Keratinocyte (primary cell): ENCODE measurements at regions not wholly inside any gene's neighbourhood (a gene's known extent, or its start where the extent isn't known, plus 50 kb on each side); places are given as distances from the start of the nearest gene placed in this dataset.
A peak's percentile ranks its signal among the peaks of the same experiment; 100 is the strongest.

Experiments
- DNase-seq: peaks from one replicate; pipeline ENCODE4 v3.0.0-alpha.2; 2011; ENCODE audit warnings: low read depth, missing footprints, low spot score
- FAIRE-seq: peaks from 2 replicates; lab custom pipeline; 2011; peaks lifted over from hg19 to GRCh38; lab: Jason Lieb, UNC
- H2AFZ ChIP-seq: 2 replicates; pipeline ENCODE4 v1.6.0; 2012; ENCODE audit warnings: low read length, control low read depth, inconsistent platforms; ENCODE audit not compliant: control insufficient read depth
- H3K27ac ChIP-seq: 2 replicates; pipeline ENCODE4 v1.5.1; 2011; ENCODE audit warnings: low read length; ENCODE audit not compliant: control insufficient read depth, insufficient read depth
- H3K27me3 ChIP-seq: 3 replicates; pipeline ENCODE4 v1.6.0; 2011; ENCODE audit warnings: low read length; ENCODE audit not compliant: control insufficient read depth, insufficient read depth; ENCODE audit errors: extremely low read depth
- H3K36me3 ChIP-seq, 2 experiments: 2 replicates in 1 of 2; 3 replicates in 1 of 2; pipeline ENCODE4 v1.5.1; 2011; ENCODE audit warnings: low read length in 2 of 2, mild to moderate bottlenecking in 1 of 2; ENCODE audit not compliant: control insufficient read depth in 2 of 2, insufficient read depth in 2 of 2; ENCODE audit errors: extremely low read depth in 1 of 2
- H3K4me1 ChIP-seq: 3 replicates; pipeline ENCODE4 v1.5.1; 2011; ENCODE audit warnings: low read length; ENCODE audit not compliant: control insufficient read depth, insufficient read depth; ENCODE audit errors: extremely low read depth
- H3K4me2 ChIP-seq: 3 replicates; pipeline ENCODE4 v1.6.0; 2011; ENCODE audit warnings: low read depth, low read length; ENCODE audit not compliant: control insufficient read depth, insufficient read depth; ENCODE audit errors: extremely low read depth
- H3K4me3 ChIP-seq, 3 experiments: fragments of 200-600 bp in 1 of 3; sonication (generic) in 1 of 3; 2 replicates in 2 of 3; 3 replicates in 1 of 3; pipeline ENCODE4 v1.5.1; 2011 to 2016; ENCODE audit warnings: low read length in 3 of 3, mild to moderate bottlenecking in 3 of 3, control low read depth in 2 of 3, inconsistent platforms in 1 of 3, low read depth in 1 of 3, mixed read lengths in 1 of 3, mixed run types in 1 of 3, moderate library complexity in 1 of 3; ENCODE audit not compliant: control insufficient read depth in 2 of 3, insufficient read depth in 2 of 3; ENCODE audit errors: extremely low read depth in 1 of 3
- H3K79me2 ChIP-seq: 2 replicates; pipeline ENCODE4 v1.6.0; 2012; ENCODE audit warnings: low read length; ENCODE audit not compliant: control insufficient read depth, insufficient read depth
- H3K9ac ChIP-seq: 3 replicates; pipeline ENCODE4 v1.6.0; 2011; ENCODE audit warnings: low read length; ENCODE audit not compliant: control insufficient read depth, insufficient read depth; ENCODE audit errors: extremely low read depth
- H3K9me1 ChIP-seq: 3 replicates; pipeline ENCODE4 v1.6.0; 2011; ENCODE audit warnings: low read length; ENCODE audit not compliant: control insufficient read depth, insufficient read depth; ENCODE audit errors: extremely low read depth
- H3K9me3 ChIP-seq: 2 replicates; pipeline ENCODE4 v1.5.1; 2012; ENCODE audit warnings: low read depth, low read length; ENCODE audit not compliant: control insufficient read depth
- H4K20me1 ChIP-seq: 3 replicates; pipeline ENCODE4 v1.6.0; 2011; ENCODE audit warnings: low read length; ENCODE audit not compliant: control insufficient read depth, insufficient read depth; ENCODE audit errors: extremely low read depth
- EZH2 ChIP-seq: IDR thresholded peaks from one replicate; pipeline ENCODE4 v1.6.1; 2012; ENCODE audit warnings: inconsistent platforms, mild to moderate bottlenecking, low read length, moderate library complexity
- dilution Hi-C: fragments of 300-500 bp; cut with MboI; formaldehyde crosslinking; loops from one replicate; pipeline ENCODE4 v1.7.0; 2020; ENCODE audit warnings: low sequenced_read_pairs; ENCODE audit not compliant: extremely low pct_ligation_motif_present
- TF ChIP-seq, protein P1 (sequence below), 3 experiments: IDR thresholded peaks in 1 of 3; conservative IDR thresholded peaks in 1 of 3; optimal IDR thresholded peaks in 1 of 3; 2 replicates in 2 of 3; 3 replicates in 1 of 3; pipeline versions ENCODE3 to v1.5.1; 2011; ENCODE audit warnings: low read length in 3 of 3, mild to moderate bottlenecking in 3 of 3, moderate library complexity in 2 of 3, control low read depth in 1 of 3, inconsistent platforms in 1 of 3; ENCODE audit not compliant: insufficient read depth in 2 of 3; ENCODE audit errors: extremely low read depth in 1 of 3

DNA sequence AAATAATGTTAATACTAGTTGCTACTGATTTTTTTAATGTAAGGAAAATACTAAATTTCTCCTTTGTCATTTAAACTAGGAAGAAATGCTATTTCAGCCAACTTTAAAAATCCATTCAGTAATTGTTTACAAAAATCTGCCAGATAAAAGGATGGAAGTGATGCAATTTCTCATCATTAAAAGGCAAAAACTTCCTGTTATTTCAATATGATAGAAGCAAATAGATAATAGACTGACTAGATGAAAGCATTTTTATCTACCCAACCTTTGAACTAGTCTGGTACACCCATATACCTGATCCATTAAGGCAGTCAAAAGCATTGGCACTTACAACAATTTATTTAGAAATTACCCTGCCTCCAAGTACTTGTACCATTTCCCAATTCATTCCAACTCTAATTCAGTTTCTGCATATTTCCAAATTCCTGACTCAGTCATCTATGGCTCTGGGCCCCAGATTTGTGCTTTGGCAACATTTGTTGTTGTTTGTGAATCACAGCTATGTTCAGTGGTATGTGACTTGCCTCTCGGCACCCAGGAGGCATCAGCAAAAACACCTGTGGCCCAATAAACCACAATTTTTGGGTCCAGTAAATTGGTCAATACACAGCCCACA is 482.6 kb upstream of the SEMA3A start:
- no peak overlapping the region for H3K27ac ChIP-seq
- dilution Hi-C loops: no loop called here
- no peaks in the 10 kb centered on the region for H3K36me3 ChIP-seq
- H3K4me3 ChIP-seq: no peak overlapping the region
- no peak overlapping the region for H3K9ac ChIP-seq
- no peaks in the 10 kb centered on the region for H3K79me2 ChIP-seq
- H3K27me3 ChIP-seq: no peaks in the 10 kb centered on the region
- DNase-seq: no peak
- TF ChIP-seq, protein P1, sequence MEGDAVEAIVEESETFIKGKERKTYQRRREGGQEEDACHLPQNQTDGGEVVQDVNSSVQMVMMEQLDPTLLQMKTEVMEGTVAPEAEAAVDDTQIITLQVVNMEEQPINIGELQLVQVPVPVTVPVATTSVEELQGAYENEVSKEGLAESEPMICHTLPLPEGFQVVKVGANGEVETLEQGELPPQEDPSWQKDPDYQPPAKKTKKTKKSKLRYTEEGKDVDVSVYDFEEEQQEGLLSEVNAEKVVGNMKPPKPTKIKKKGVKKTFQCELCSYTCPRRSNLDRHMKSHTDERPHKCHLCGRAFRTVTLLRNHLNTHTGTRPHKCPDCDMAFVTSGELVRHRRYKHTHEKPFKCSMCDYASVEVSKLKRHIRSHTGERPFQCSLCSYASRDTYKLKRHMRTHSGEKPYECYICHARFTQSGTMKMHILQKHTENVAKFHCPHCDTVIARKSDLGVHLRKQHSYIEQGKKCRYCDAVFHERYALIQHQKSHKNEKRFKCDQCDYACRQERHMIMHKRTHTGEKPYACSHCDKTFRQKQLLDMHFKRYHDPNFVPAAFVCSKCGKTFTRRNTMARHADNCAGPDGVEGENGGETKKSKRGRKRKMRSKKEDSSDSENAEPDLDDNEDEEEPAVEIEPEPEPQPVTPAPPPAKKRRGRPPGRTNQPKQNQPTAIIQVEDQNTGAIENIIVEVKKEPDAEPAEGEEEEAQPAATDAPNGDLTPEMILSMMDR (optimal IDR thresholded peaks at IDR 0.05 in 1 of 3, IDR thresholded peaks at IDR 0.05 in 1 of 3, conservative IDR thresholded peaks at IDR 0.05 in 1 of 3; ENCODE audit: extremely low read depth in 1 of 3, insufficient read depth in 2 of 3, low read length in 3 of 3): no peak
- TF ChIP-seq EZH2: no peak
- FAIRE-seq: peak; percentile 53
- H3K9me1 ChIP-seq: no peaks in the 10 kb centered on the region
- no peaks in the 10 kb centered on the region for H3K9me3 ChIP-seq
- H2AFZ ChIP-seq: no peak overlapping the region
- H3K4me1 ChIP-seq: peaks cover 39% of the 10 kb centered on the region
- no peak overlapping the region for H3K4me2 ChIP-seq
- H4K20me1 ChIP-seq: no peaks in the 10 kb centered on the region

- TF ChIP-seq, protein P1 (optimal IDR thresholded peaks at IDR 0.05 in 1 of 3, IDR thresholded peaks at IDR 0.05 in 1 of 3, conservative IDR thresholded peaks at IDR 0.05 in 1 of 3; ENCODE audit: extremely low read depth in 1 of 3, insufficient read depth in 2 of 3, low read length in 3 of 3): no peak
- TF ChIP-seq EZH2: no peak
- peak overlapping the region; percentile 84 for H3K4me2 ChIP-seq
- no peaks in the 10 kb centered on the region for H3K79me2 ChIP-seq
- H2AFZ ChIP-seq: no peak overlapping the region
- no peak overlapping the region for H3K4me3 ChIP-seq
- no peaks in the 10 kb centered on the region for H3K27me3 ChIP-seq
- H3K4me1 ChIP-seq: peaks cover 39% of the 10 kb centered on the region
- H3K27ac ChIP-seq: peak overlapping the region; percentile 82
- no peaks in the 10 kb centered on the region for H3K36me3 ChIP-seq
- H3K9ac ChIP-seq: no peak overlapping the region
- peak; percentile 94 for FAIRE-seq
- H3K9me3 ChIP-seq: no peaks in the 10 kb centered on the region
- DNase-seq: peak; percentile 94
- dilution Hi-C loops: no loop called here
- H3K9me1 ChIP-seq: no peaks in the 10 kb centered on the region
- H4K20me1 ChIP-seq: no peaks in the 10 kb centered on the region
Observed at GRCh38 chr7:84675633-84676034, 481.0 kb upstream of the SEMA3A start.
